Esophagus muscularis mucosa (tissue), 4 donors: ENCODE measurements at regions not wholly inside any gene's neighbourhood (a gene's known extent, or its start where the extent isn't known, plus 50 kb on each side); places are given as distances from the start of the nearest gene placed in this dataset.
A peak's percentile ranks its signal among the peaks of the same experiment; 100 is the strongest.

ENCODE experiments used
- DNase-seq: peaks from one replicate; pipeline ENCODE4 v3.0.0-alpha.2; 2017; ENCODE audit errors: extremely low spot score
- H3K27ac ChIP-seq, 4 donors: fragments of 200-600 bp; sonication (generic); replicated peaks in 1 of 4; 1 replicate in 3 of 4; 2 replicates in 1 of 4; pipeline ENCODE4 v1.5.1; 2016 to 2019; ENCODE audit warnings: mild to moderate bottlenecking in 1 of 4
- H3K27me3 ChIP-seq, 4 donors: fragments of 200-600 bp; sonication (generic); one replicate each; pipeline versions ENCODE4 v1.5.1 to v1.6.0; 2016 to 2019
- H3K36me3 ChIP-seq, 4 donors: fragments of 200-600 bp; sonication (generic); one replicate each; pipeline ENCODE4 v1.5.1; 2016 to 2019
- H3K4me1 ChIP-seq, 4 donors: fragments of 200-600 bp; sonication (generic); one replicate each; pipeline ENCODE4 v1.5.1; 2016 to 2019
- H3K4me3 ChIP-seq, 4 donors: fragments of 200-600 bp; sonication (generic); 1 replicate in 2 of 4; 2 replicates in 2 of 4; pipeline ENCODE4 v1.5.1; 2016 to 2019; ENCODE audit warnings: mild to moderate bottlenecking in 4 of 4, moderate library complexity in 1 of 4
- H3K9me3 ChIP-seq, 4 donors: fragments of 200-600 bp; sonication (generic); 1 replicate in 3 of 4; 2 replicates in 1 of 4; pipeline ENCODE4 v1.5.1; 2016 to 2019
- CTCF ChIP-seq, 3 experiments: fragments of 200-600 bp in 2 of 3; fragments of 450-650 bp in 1 of 3; sonication (generic) in 2 of 3; IDR thresholded peaks; one replicate each; pipeline ENCODE4 v1.5.1; 2017 to 2019; ENCODE audit warnings: antibody characterized with exemption in 3 of 3, mild to moderate bottlenecking in 2 of 3, moderate library complexity in 1 of 3
- EP300 ChIP-seq: sonication (generic); formaldehyde crosslinking; IDR thresholded peaks from one replicate; pipeline ENCODE4 v1.6.1; 2017; ENCODE audit warnings: antibody characterized with exemption
- POLR2A ChIP-seq: fragments of 450-650 bp; IDR thresholded peaks from one replicate; pipeline ENCODE4 v1.6.1; 2017; ENCODE audit warnings: antibody characterized with exemption, moderate library complexity, mild to moderate bottlenecking, low read depth
- POLR2AphosphoS5 ChIP-seq, 2 donors: sonication (generic); formaldehyde crosslinking; IDR thresholded peaks; one replicate each; pipeline ENCODE4 v1.6.1; 2017; ENCODE audit warnings: antibody characterized with exemption in 2 of 2
- WGBS: methylation state at CpG from one replicate; pipeline ENCODE4 v1.1.5; 2018; 5-methylcytosine and 5-hydroxymethylcytosine counted together
- intact Hi-C: fragments of 100-400 bp; cut with DNase I; formaldehyde crosslinking; loops from one replicate; pipeline ENCODE4 v1.15.1; 2023

- TF ChIP-seq POLR2AphosphoS5 (IDR thresholded peaks at IDR 0.05): no peak
Observed at GRCh38 chrX:39613997-39614679, 483.6 kb downstream of the BCOR start.

GRCh38 chrX:39614680-39614998 lies 483.1 kb downstream of the BCOR start:
- no peak for DNase-seq
- no peaks in the 10 kb centered on the region for H3K27me3 ChIP-seq
- TF ChIP-seq POLR2AphosphoS5 (IDR thresholded peaks at IDR 0.05): no peak
- no peak for TF ChIP-seq CTCF (IDR thresholded peaks at IDR 0.05)
- TF ChIP-seq EP300: no peak
- TF ChIP-seq POLR2A: no peak
- WGBS: 65% methylated on average over 4 of the region's 4 CpGs
- no peaks in the 10 kb centered on the region for H3K9me3 ChIP-seq
- intact Hi-C loops: no loop called here
- peaks cover 5 to 14% (median 11%) of the 10 kb centered on the region in 4 donors for H3K4me1 ChIP-seq
- no peak overlapping the region for H3K4me3 ChIP-seq
- no peak overlapping the region for H3K27ac ChIP-seq
- H3K36me3 ChIP-seq: no peaks in the 10 kb centered on the region

More at GRCh38 chrX:39613997-39614679, 483.6 kb downstream of the BCOR start:
- Histone ChIP-seq H3K4me3 (peak overlapping the region; percentile 28 to 47 (median 34)), H3K27me3 (no peaks in the 10 kb centered on the region), H3K4me1 (peaks cover 5 to 14% (median 11%) of the 10 kb centered on the region in 4 donors), H3K27ac (no peak overlapping the region), H3K9me3 (no peaks in the 10 kb centered on the region), H3K36me3 (no peaks in the 10 kb centered on the region)
- DNase-seq: no peak
- intact Hi-C loops: no loop called here
- 30% methylated on average over 17 of the region's 23 CpGs for WGBS

GRCh38 chrX:39616098-39616729 lies 481.5 kb downstream of the BCOR start:
- Histone ChIP-seq H3K27ac (no peak overlapping the region), H3K4me1 (peaks cover 5 to 14% (median 11%) of the 10 kb centered on the region in 4 donors), H3K9me3 (no peaks in the 10 kb centered on the region), H3K36me3 (no peaks in the 10 kb centered on the region), H3K27me3 (no peaks in the 10 kb centered on the region), H3K4me3 (no peak overlapping the region)
- 66% methylated on average over 5 of the region's 5 CpGs for WGBS
- no peak for DNase-seq
- intact Hi-C loops: no loop called here
- TF ChIP-seq POLR2A: no peak
- TF ChIP-seq CTCF (IDR thresholded peaks at IDR 0.05): no peak
- TF ChIP-seq POLR2AphosphoS5 (IDR thresholded peaks at IDR 0.05): no peak
- TF ChIP-seq EP300: no peak

- Histone ChIP-seq H3K4me1 (peaks cover 5 to 14% (median 11%) of the 10 kb centered on the region in 4 donors), H3K9me3 (no peaks in the 10 kb centered on the region), H3K36me3 (no peaks in the 10 kb centered on the region), H3K27ac (no peak overlapping the region), H3K27me3 (no peaks in the 10 kb centered on the region), H3K4me3 (no peak overlapping the region)
- TF ChIP-seq CTCF (IDR thresholded peaks at IDR 0.05) (no peak), EP300 (no peak), POLR2A (no peak), POLR2AphosphoS5 (IDR thresholded peaks at IDR 0.05) (no peak)
- intact Hi-C loops: no loop called here
- 87% methylated on average over 8 of the region's 8 CpGs for WGBS
- no peak for DNase-seq
Observed at GRCh38 chrX:39616731-39617130, 481.0 kb downstream of the BCOR start.

GRCh38 chrX:39618178-39618577 lies 479.6 kb downstream of the BCOR start:
- peaks cover 3 to 14% (median 11%) of the 10 kb centered on the region in 4 donors for H3K4me1 ChIP-seq
- H3K9me3 ChIP-seq: no peaks in the 10 kb centered on the region
- intact Hi-C loops: no loop called here
- H3K4me3 ChIP-seq: no peak overlapping the region
- no peaks in the 10 kb centered on the region for H3K27me3 ChIP-seq
- TF ChIP-seq CTCF (IDR thresholded peaks at IDR 0.05) (no peak), POLR2AphosphoS5 (IDR thresholded peaks at IDR 0.05) (no peak), EP300 (no peak), POLR2A (no peak)
- WGBS: 84% methylated on average over 1 of the region's 1 CpG
- no peaks in the 10 kb centered on the region for H3K36me3 ChIP-seq
- DNase-seq: no peak
- no peak overlapping the region for H3K27ac ChIP-seq
